Astrocyte (in vitro differentiated cells and primary cell): ENCODE measurements at regions not wholly inside any gene's neighbourhood (a gene's known extent, or its start where the extent isn't known, plus 50 kb on each side); places are given as distances from the start of the nearest gene placed in this dataset.

Source experiments
- DNase-seq: peaks from one replicate; pipeline ENCODE4 v3.0.0-alpha.2; 2010; ENCODE audit warnings: low read depth
- FAIRE-seq: peaks from 2 replicates; lab custom pipeline; 2011; peaks lifted over from hg19 to GRCh38; lab: Jason Lieb, UNC
- H2AFZ ChIP-seq: 2 replicates; pipeline ENCODE4 v1.6.0; 2012; ENCODE audit warnings: low read depth, low read length, inconsistent platforms
- H3K27ac ChIP-seq: 2 replicates; pipeline ENCODE4 v1.5.1; 2011; ENCODE audit warnings: low read depth, low read length, inconsistent platforms
- H3K27me3 ChIP-seq: 2 replicates; pipeline ENCODE4 v1.6.0; 2011; ENCODE audit warnings: low read length, inconsistent platforms; ENCODE audit not compliant: insufficient read depth
- H3K36me3 ChIP-seq: 2 replicates; pipeline ENCODE4 v1.5.1; 2011; ENCODE audit warnings: low read length, inconsistent platforms; ENCODE audit not compliant: insufficient read depth
- H3K4me1 ChIP-seq: 2 replicates; pipeline ENCODE4 v1.5.1; 2011; ENCODE audit warnings: low read length, inconsistent platforms; ENCODE audit not compliant: insufficient read depth
- H3K4me2 ChIP-seq: 2 replicates; pipeline ENCODE4 v1.6.0; 2012; ENCODE audit warnings: low read length, inconsistent platforms
- H3K4me3 ChIP-seq: 2 replicates; pipeline ENCODE4 v1.5.1; 2011; ENCODE audit warnings: low read depth, mild to moderate bottlenecking, low read length, inconsistent platforms; ENCODE audit not compliant: insufficient read depth
- H3K79me2 ChIP-seq: 2 replicates; pipeline ENCODE4 v1.6.0; 2012; ENCODE audit warnings: mild to moderate bottlenecking, low read length, inconsistent platforms; ENCODE audit not compliant: insufficient read depth
- H3K9ac ChIP-seq: 2 replicates; pipeline ENCODE4 v1.6.0; 2012; ENCODE audit warnings: mild to moderate bottlenecking, low read length, inconsistent platforms
- H3K9me3 ChIP-seq: 2 replicates; pipeline ENCODE4 v1.5.1; 2012; ENCODE audit warnings: low read depth, mild to moderate bottlenecking, low read length, inconsistent platforms; ENCODE audit not compliant: insufficient read depth
- H4K20me1 ChIP-seq: 2 replicates; pipeline ENCODE4 v1.6.0; 2012; ENCODE audit warnings: low read length, inconsistent platforms; ENCODE audit not compliant: insufficient read depth
- H3K27ac Mint-ChIP-seq: one replicate; pipeline ENCODE4 v1.8.0; 2021; ENCODE audit warnings: mild to moderate bottlenecking, mixed read lengths; ENCODE audit not compliant: unreplicated experiment
- H3K27me3 Mint-ChIP-seq: one replicate; pipeline ENCODE4 v1.8.0; 2021; ENCODE audit warnings: low read depth, mixed read lengths; ENCODE audit not compliant: unreplicated experiment
- H3K36me3 Mint-ChIP-seq: one replicate; pipeline ENCODE4 v1.8.0; 2021; ENCODE audit warnings: low read depth, mixed read lengths; ENCODE audit not compliant: unreplicated experiment
- H3K4me1 Mint-ChIP-seq: one replicate; pipeline ENCODE4 v1.8.0; 2021; ENCODE audit warnings: low read depth, mixed read lengths; ENCODE audit not compliant: unreplicated experiment
- H3K4me3 Mint-ChIP-seq: one replicate; pipeline ENCODE4 v1.8.0; 2021; ENCODE audit warnings: mild to moderate bottlenecking, moderate library complexity, mixed read lengths; ENCODE audit not compliant: unreplicated experiment
- H3K9me3 Mint-ChIP-seq: one replicate; pipeline ENCODE4 v1.8.0; 2021; ENCODE audit warnings: mild to moderate bottlenecking, mixed read lengths; ENCODE audit not compliant: unreplicated experiment
- EZH2 ChIP-seq: IDR thresholded peaks from 2 replicates; pipeline ENCODE4 v1.6.1; 2012; ENCODE audit warnings: mild to moderate bottlenecking, low read length, inconsistent platforms; ENCODE audit not compliant: insufficient read depth
- TF ChIP-seq, protein P1 (sequence below): IDR thresholded peaks from 2 replicates; pipeline ENCODE4 v1.5.1; 2011; ENCODE audit warnings: low read depth, mild to moderate bottlenecking, inconsistent platforms, low read length, moderate library complexity; ENCODE audit not compliant: insufficient read depth

DNA sequence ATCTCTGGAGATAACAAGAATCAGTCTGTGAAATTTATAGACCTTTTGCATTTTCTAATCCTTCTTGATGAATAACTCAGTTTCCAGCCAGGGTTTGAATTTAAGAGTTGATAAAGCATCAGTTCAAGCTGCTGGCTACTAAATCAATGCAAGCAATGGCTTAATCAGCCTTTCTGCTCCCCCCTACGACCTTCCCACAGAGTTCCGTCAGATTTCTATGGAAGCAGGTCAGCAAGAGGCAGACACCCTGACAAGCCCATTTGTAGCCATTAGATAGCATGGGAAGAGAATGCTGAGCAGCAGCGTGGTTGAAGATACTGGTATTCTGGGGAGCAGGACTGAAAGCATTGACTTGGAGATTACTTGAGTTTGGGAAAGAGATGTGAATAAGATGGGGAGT lies 868.1 kb downstream of the KCNJ2 start:
- no peaks in the 10 kb centered on the region for H3K9me3 Mint-ChIP-seq
- no peak overlapping the region for H3K4me3 ChIP-seq

DNA sequence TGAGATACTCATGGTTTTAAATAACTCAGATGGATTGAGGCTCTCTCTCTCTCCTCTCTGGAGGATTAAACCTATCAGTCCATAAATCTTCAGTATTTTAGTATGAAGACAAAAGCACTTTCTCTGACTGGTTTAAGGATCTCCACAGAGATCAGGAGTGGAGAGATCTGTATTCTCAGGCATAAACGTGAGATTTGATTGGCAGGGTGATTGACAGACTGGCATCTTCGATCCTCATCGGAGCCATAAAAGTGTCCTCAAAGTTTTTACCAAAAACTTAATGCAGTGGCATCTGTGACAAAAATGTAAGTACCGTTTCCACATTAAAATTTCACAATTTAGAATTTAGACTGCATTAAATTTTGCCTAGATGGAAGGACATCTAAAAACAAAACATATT lies 870.1 kb downstream of the KCNJ2 start:
- no peaks in the 10 kb centered on the region for H3K4me1 ChIP-seq
- no peaks in the 10 kb centered on the region for H3K4me1 Mint-ChIP-seq
- H3K27me3 Mint-ChIP-seq, result peaks cover 3% of the 10 kb centered on the region
- H3K27ac Mint-ChIP-seq, result no peak overlapping the region
- no peaks in the 10 kb centered on the region for H3K79me2 ChIP-seq
- H3K36me3 ChIP-seq, result no peaks in the 10 kb centered on the region
- no peak overlapping the region for H3K4me3 ChIP-seq
- no peaks in the 10 kb centered on the region for H4K20me1 ChIP-seq
- TF ChIP-seq, protein P1, sequence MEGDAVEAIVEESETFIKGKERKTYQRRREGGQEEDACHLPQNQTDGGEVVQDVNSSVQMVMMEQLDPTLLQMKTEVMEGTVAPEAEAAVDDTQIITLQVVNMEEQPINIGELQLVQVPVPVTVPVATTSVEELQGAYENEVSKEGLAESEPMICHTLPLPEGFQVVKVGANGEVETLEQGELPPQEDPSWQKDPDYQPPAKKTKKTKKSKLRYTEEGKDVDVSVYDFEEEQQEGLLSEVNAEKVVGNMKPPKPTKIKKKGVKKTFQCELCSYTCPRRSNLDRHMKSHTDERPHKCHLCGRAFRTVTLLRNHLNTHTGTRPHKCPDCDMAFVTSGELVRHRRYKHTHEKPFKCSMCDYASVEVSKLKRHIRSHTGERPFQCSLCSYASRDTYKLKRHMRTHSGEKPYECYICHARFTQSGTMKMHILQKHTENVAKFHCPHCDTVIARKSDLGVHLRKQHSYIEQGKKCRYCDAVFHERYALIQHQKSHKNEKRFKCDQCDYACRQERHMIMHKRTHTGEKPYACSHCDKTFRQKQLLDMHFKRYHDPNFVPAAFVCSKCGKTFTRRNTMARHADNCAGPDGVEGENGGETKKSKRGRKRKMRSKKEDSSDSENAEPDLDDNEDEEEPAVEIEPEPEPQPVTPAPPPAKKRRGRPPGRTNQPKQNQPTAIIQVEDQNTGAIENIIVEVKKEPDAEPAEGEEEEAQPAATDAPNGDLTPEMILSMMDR, result no peak
- TF ChIP-seq EZH2, result no peak
- DNase-seq, result no peak
- no peak overlapping the region for H3K4me2 ChIP-seq
- no peak overlapping the region for H2AFZ ChIP-seq
- H3K27me3 ChIP-seq, result no peaks in the 10 kb centered on the region
- H3K9ac ChIP-seq, result no peak overlapping the region
- no peaks in the 10 kb centered on the region for H3K36me3 Mint-ChIP-seq
- H3K9me3 Mint-ChIP-seq, result no peaks in the 10 kb centered on the region
- no peaks in the 10 kb centered on the region for H3K9me3 ChIP-seq
- no peak overlapping the region for H3K4me3 Mint-ChIP-seq
- H3K27ac ChIP-seq, result no peak overlapping the region
- FAIRE-seq, result no peak

More for the DNA sequence above, 868.1 kb downstream of the KCNJ2 start:
- no peaks in the 10 kb centered on the region for H3K36me3 Mint-ChIP-seq
- no peak for DNase-seq
- no peak for FAIRE-seq
- H3K9ac ChIP-seq, result no peak overlapping the region
- H3K27me3 Mint-ChIP-seq, result peaks cover 3% of the 10 kb centered on the region
- no peaks in the 10 kb centered on the region for H3K27me3 ChIP-seq
- H3K4me2 ChIP-seq, result no peak overlapping the region
- no peak overlapping the region for H3K4me3 Mint-ChIP-seq
- no peaks in the 10 kb centered on the region for H4K20me1 ChIP-seq
- H3K27ac ChIP-seq, result no peak overlapping the region
- no peaks in the 10 kb centered on the region for H3K79me2 ChIP-seq
- no peaks in the 10 kb centered on the region for H3K36me3 ChIP-seq
- H3K27ac Mint-ChIP-seq, result no peak overlapping the region
- no peak for TF ChIP-seq EZH2
- TF ChIP-seq, protein P1, result no peak
- H3K4me1 ChIP-seq, result no peaks in the 10 kb centered on the region
- no peaks in the 10 kb centered on the region for H3K4me1 Mint-ChIP-seq
- no peaks in the 10 kb centered on the region for H3K9me3 ChIP-seq
- no peak overlapping the region for H2AFZ ChIP-seq

DNA sequence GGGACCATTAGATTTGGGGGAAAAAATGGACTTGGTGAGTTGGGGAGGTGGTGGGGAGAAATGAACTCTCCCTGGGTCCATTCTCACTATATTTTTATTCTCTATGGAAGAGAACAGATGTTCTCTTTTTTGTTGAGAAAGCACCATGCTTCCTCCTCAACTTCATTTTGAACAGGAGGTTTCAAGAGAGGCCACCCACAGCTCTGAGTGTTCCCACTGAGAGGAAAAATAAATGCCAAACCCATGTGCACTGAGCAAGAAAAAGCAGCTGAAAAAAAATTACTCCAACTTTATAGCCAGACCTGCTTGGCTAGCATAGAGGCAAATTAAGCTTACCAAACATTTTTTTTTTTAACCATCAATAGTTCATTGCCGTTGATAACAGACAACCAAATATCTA lies 883.6 kb downstream of the KCNJ2 start:
- FAIRE-seq, result no peak

More for the DNA sequence above, 883.6 kb downstream of the KCNJ2 start:
- H3K4me2 ChIP-seq, result no peak overlapping the region
- H3K27me3 ChIP-seq, result no peaks in the 10 kb centered on the region
- Mint-ChIP-seq H3K4me1 (peaks cover 2% of the 10 kb centered on the region), H3K4me3 (no peak overlapping the region), H3K9me3 (no peaks in the 10 kb centered on the region), H3K27me3 (no peaks in the 10 kb centered on the region), H3K27ac (no peak overlapping the region), H3K36me3 (no peaks in the 10 kb centered on the region)
- H3K36me3 ChIP-seq, result no peaks in the 10 kb centered on the region
- no peaks in the 10 kb centered on the region for H3K79me2 ChIP-seq
- H3K4me3 ChIP-seq, result no peak overlapping the region
- peaks cover 4% of the 10 kb centered on the region for H3K9me3 ChIP-seq
- H3K9ac ChIP-seq, result no peak overlapping the region
- H4K20me1 ChIP-seq, result no peaks in the 10 kb centered on the region
- TF ChIP-seq, protein P1, result no peak
- TF ChIP-seq EZH2, result no peak
- no peak overlapping the region for H3K27ac ChIP-seq
- H3K4me1 ChIP-seq, result no peaks in the 10 kb centered on the region
- DNase-seq, result no peak
- H2AFZ ChIP-seq, result no peak overlapping the region
